ENCODE measurements at regions not wholly inside any gene's neighbourhood (a gene's known extent, or its start where the extent isn't known, plus 50 kb on each side); places are given as distances from the start of the nearest gene placed in this dataset.

DNA sequence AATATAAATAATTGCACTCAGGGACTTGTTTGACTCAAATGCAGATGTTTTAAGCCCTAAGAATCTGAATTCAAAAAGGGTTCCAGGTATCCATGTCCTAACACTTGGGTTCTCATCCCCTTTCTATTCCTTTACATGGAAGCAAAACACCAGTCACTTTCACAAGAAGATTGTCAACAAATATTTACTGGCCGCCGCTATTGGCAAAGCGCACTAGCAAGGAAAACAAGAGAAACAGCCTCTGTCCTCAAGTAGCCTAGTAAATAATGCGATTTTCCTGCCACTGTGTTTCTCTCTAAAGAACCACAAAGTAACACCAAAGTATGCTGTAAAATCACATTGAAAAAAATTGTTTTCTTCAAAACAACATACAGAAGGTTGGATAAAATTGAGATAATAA, 66.7 kb upstream of the EZH2 start:
- Mint-ChIP-seq H3K27ac (no peak overlapping the region), H3K4me3 (no peak overlapping the region), H3K4me1 (no peaks in the 10 kb centered on the region), H3K9me3 (ENCODE audit: low read depth) (no peaks in the 10 kb centered on the region), H3K36me3 (no peaks in the 10 kb centered on the region), H3K27me3 (peaks cover 2% of the 10 kb centered on the region)
- CTCF ChIA-PET: no interaction called here
- ATAC-seq (no peak), DNase-seq (no peak)

DNA sequence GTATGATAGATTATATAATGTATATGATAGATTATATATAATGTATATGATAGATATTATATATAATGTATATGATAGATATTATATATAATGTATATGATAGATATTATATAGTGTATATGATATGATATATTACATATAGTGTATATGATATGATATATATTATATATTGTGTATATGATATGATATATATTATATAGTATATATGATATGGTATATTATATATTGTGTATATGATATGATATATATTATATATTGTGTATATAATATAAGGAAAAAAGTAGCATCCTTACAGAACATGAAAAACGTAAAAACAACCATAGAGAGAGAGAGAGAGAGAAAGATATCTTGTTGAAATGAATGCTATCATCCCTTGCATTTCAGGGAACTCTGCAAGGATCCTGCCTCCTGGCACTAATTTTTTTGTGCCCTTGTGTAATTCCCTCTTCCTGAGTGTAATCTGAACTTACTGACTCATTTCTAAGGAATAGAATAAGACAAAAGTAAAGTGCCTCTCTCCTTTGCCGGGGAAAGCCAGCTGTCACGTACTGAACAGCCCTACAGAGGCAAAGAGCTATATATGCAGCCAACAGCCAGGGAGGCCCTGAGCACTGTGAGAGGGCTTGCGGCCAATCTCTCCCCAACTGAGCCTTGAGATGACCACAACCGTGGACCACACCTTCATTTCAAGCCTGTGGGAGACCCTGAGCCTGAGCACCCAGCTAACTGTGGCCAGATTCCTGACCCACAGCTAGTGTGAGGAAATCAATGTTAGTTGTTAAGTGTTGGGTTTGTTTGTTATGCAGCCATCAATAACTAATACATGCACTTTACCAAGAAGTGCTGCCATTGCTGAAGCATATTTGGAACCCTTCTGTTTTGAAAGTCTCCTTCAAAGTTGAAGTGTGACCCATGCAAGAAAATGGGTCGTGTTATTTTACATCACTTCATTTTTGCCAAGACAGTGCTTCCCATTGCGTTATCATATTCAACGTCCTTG, 61.1 kb upstream of the EZH2 start:
- no peak for ATAC-seq
- Mint-ChIP-seq H3K4me1 (peaks cover 8% of the 10 kb centered on the region), H3K27ac (no peak overlapping the region), H3K9me3 (ENCODE audit: low read depth) (no peaks in the 10 kb centered on the region), H3K4me3 (no peak overlapping the region), H3K36me3 (no peaks in the 10 kb centered on the region), H3K27me3 (no peaks in the 10 kb centered on the region)
- DNase-seq: no peak
- CTCF ChIA-PET: interaction anchor here (0.7 kb wide), 1 partner anchor 16 kb away, joined by 4 read pairs; no protein-coding TSS in a partner anchor

DNA sequence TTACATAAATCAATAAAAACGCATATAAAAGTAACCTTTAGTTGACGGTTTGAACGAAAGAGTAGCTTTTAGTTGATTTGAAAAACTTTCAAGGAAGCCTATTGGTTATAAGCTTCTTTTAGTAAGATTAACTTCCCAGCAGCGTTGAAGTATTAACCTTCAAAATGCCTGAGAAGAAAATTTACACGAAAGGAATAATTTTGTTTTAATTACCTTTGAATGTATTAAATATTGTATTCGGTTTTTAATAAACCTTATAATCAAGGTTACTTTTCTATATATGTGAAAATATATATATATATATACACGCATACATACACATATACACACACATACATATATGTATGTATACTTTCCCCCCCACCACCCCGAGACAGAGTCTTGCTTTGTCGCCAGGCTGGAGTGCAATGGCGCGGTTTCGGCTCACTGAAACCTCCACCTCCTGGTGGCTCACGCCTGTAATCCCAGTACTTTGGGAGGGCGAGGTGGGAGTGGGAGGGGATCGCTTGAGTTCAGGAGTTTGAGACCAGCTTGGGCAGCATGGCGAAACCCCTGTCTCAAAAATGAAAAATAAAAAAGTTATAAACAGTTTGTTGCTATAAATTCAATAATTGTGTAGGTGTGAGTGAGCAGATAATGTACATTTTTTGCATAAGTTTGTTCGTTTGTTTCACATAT, 57.6 kb upstream of the EZH2 start:
- peaks cover 20% of the 10 kb centered on the region for H3K4me1 Mint-ChIP-seq
- H3K9me3 Mint-ChIP-seq (ENCODE audit: low read depth): no peaks in the 10 kb centered on the region
- peak overlapping the region; percentile 97 for H3K27ac Mint-ChIP-seq
- no peaks in the 10 kb centered on the region for H3K36me3 Mint-ChIP-seq
- ATAC-seq (peak; percentile 65), DNase-seq (peak; percentile 84)
- no peaks in the 10 kb centered on the region for H3K27me3 Mint-ChIP-seq
- CTCF ChIA-PET: interaction anchor here (0.7 to 3.0 kb wide), 18 partner anchors 11 to 366 kb away, joined by 3 to 23 read pairs (median 4); partner anchors contain the start of genes EZH2, PDIA4, ZNF282 and ZNF425
- peak overlapping the region; percentile 79 for H3K4me3 Mint-ChIP-seq

GRCh38 chr7:148940702-148941597, 56.9 kb upstream of the EZH2 start:
- Mint-ChIP-seq H3K27ac (peak overlapping the region; percentile 97), H3K36me3 (no peaks in the 10 kb centered on the region), H3K4me3 (peak overlapping the region; percentile 79), H3K4me1 (peaks cover 20% of the 10 kb centered on the region), H3K9me3 (ENCODE audit: low read depth) (no peaks in the 10 kb centered on the region), H3K27me3 (no peaks in the 10 kb centered on the region)
- peak; percentile 79 for DNase-seq
- CTCF ChIA-PET: interaction anchor here (0.7 to 3.0 kb wide), 13 partner anchors 10 to 254 kb away, joined by 3 to 23 read pairs (median 5); partner anchors contain the start of genes EZH2, ZNF282 and ZNF425
- ATAC-seq: peak; percentile 85

GRCh38 chr7:148939128-148939755, 55.2 kb upstream of the EZH2 start:
- no peaks in the 10 kb centered on the region for H3K9me3 Mint-ChIP-seq (ENCODE audit: low read depth)
- H3K27ac Mint-ChIP-seq: no peak overlapping the region
- peaks cover 21% of the 10 kb centered on the region for H3K4me1 Mint-ChIP-seq
- H3K27me3 Mint-ChIP-seq: no peaks in the 10 kb centered on the region
- no peaks in the 10 kb centered on the region for H3K36me3 Mint-ChIP-seq
- ATAC-seq (no peak), DNase-seq (no peak)
- H3K4me3 Mint-ChIP-seq: no peak overlapping the region
- CTCF ChIA-PET: no interaction called here

DNA sequence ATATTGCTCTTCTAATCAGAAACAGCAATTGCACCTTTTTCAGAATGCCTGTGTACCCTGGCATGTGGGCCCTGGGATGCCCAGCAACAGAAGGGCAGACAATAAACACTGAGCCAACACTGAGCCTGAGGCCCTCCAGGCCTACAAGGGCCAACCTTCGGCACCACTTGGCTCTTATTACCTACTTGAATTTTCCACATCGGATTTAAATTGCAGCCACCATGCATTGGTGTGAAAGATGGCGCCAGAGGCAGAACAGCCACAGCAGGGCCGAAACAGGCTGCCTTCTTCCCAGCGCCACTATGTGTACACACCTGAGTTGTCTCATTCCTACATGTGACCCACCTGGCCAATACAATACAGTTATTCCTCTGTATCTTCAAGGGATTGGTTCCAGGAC, 51.4 kb upstream of the EZH2 start:
- peaks cover under 1% of the 10 kb centered on the region for H3K36me3 Mint-ChIP-seq
- no peak for ATAC-seq

More for the DNA sequence above, 51.4 kb upstream of the EZH2 start:
- no peak overlapping the region for H3K4me3 Mint-ChIP-seq
- DNase-seq: no peak
- H3K27ac Mint-ChIP-seq: no peak overlapping the region
- H3K27me3 Mint-ChIP-seq: no peaks in the 10 kb centered on the region
- peaks cover 17% of the 10 kb centered on the region for H3K4me1 Mint-ChIP-seq
- no peaks in the 10 kb centered on the region for H3K9me3 Mint-ChIP-seq (ENCODE audit: low read depth)
- CTCF ChIA-PET: no interaction called here

Measured in activated CD8-positive, alpha-beta memory T cell treated with anti-CD3 and anti-CD28 coated beads, Interleukin-2, amount 10 ng/mL, durations not matched to agents 7 days and 5 days (primary cell).